ENCODE measurements at regions not wholly inside any gene's neighbourhood (a gene's known extent, or its start where the extent isn't known, plus 50 kb on each side); places are given as distances from the start of the nearest gene placed in this dataset.

DNA sequence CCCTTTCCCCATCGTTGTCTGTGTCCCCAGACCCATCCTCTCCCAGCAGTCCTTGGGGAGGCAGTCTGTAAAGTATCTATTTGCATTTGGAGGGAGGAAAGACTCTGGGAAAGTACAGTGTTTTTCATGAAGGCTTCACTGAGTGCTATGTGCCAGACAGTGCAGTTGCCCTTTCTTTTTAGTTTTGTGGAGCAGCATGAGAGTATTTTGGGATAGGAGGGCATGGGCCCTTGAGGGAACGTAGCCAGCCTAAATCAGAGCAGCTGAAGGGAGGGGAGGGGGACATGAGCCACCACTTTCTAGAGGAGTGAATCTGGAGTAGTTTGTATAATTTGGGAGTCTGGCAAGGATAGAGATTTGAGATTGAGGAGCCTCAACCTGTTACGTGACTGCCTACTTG lies 404.0 kb upstream of the KAZN start:
- DNase-seq (ENCODE audit: low spot score): no peak

GRCh38 chr1:14205066-14205465 lies 393.4 kb upstream of the KAZN start:
- DNase-seq (ENCODE audit: low spot score): no peak

- DNase-seq (ENCODE audit: low spot score): no peak
These were observed 383.3 kb upstream of the KAZN start for GRCh38 chr1:14215151-14215550.

GRCh38 chr1:14217384-14217783 lies 381.1 kb upstream of the KAZN start:
- no peak for DNase-seq (ENCODE audit: low spot score)

- no peak for DNase-seq (ENCODE audit: low spot score)
These were observed 378.2 kb upstream of the KAZN start for GRCh38 chr1:14220324-14220723.

- no peak for DNase-seq (ENCODE audit: low spot score)
These were observed 377.7 kb upstream of the KAZN start for GRCh38 chr1:14220811-14221210.

GRCh38 chr1:14222086-14222485 lies 376.4 kb upstream of the KAZN start:
- DNase-seq (ENCODE audit: low spot score): no peak

DNA sequence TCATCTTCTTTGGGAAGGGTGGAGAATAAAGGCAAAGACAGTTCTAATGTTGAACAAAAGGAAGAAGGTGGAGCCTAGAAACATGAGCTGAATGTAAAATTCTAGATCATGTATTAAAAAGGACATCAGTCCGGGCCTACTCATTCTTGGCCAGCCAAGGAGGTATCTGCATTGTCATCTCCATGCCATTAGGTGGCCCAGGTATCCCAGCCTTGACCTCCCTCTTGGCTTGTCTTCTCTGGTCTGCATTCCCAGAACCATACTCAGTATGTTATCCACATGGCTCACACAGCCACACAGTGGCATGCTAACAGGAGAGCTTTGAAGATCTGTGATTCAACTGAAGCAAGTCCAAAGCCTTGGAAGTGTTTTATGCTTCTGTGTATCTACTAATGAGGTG lies 369.8 kb upstream of the KAZN start:
- DNase-seq (ENCODE audit: low spot score): no peak

DNA sequence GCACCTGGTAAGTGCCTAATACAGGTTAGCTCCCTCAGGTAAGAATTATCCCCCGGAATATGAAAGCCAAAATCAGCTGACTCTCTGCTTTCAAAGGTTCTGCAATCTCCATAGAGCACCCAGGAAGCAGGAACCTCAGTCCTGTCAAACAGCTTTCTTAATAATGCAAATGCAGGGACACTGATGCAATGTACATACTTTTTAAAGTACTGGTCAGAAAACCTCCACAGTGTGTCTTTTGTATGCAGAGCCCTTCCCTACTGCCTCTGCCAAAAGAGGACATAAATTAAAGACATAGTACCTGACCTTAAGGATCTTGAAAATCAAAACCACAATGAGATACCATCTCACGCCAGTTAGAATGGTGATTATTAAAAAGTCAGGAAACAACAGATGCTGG lies 365.0 kb upstream of the KAZN start:
- no peak for DNase-seq (ENCODE audit: low spot score)

DNA sequence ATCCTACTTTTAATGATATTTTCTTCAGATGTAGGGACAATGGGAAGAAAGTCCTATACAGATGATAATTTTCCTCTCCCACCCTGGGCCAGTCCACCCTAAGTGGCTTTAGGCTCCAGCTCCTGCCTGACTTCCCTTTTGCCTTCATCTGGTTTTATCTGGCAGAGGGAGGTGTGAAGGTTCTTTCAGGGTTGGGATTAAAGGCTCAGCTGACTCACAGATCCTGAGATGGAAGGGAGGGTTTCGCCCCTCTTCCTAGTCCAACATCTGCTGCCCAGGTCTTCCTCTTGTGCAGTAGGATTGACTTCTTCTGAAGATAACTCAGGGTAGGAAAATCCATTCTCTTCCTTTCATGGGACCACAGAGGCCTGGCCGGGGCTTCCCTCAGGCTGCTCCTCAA lies 362.4 kb upstream of the KAZN start:
- no peak for DNase-seq (ENCODE audit: low spot score)

- no peak for DNase-seq (ENCODE audit: low spot score)
These were observed 359.8 kb upstream of the KAZN start for GRCh38 chr1:14238472-14239307.

DNA sequence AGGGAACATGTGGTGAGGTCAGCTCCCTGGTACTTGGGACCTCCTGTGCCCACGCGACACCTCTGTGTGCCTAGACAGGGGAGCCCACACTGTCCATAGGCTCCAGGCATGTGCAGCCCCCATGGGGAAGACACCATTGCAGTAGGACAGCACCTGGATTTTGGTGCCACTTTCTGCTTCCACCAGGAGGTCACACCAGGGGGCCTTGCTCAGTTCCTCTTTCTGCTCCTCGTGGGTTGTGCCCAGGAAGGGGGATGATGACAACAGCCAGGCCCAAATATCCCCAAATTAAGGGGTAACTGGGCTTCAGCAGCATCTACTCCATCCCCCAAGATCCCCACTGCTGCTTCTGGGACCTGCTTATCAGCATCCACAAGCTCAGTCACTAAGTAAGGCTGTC lies 358.2 kb upstream of the KAZN start:
- no peak for DNase-seq (ENCODE audit: low spot score)

GRCh38 chr1:14242123-14242522 lies 356.4 kb upstream of the KAZN start:
- no peak for DNase-seq (ENCODE audit: low spot score)

DNA sequence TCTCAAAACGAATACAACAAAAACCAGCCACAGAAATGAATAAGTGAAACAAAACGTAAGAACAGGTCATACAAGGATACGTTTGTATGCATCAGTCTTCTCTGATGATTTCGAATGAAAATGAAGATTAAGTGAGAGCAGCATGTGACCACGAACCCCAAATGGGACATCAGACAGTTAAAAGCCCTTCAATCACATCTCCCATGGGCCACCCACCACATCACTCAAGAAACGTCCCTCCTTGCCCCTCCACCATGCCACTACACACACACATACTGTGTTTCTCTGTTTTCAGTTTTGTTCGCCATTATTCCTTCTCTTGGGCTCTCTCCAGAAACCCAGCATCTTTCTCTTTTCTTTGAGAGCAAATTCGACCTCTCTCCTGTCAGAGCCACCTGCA lies 355.6 kb upstream of the KAZN start:
- DNase-seq (ENCODE audit: low spot score): no peak

DNA sequence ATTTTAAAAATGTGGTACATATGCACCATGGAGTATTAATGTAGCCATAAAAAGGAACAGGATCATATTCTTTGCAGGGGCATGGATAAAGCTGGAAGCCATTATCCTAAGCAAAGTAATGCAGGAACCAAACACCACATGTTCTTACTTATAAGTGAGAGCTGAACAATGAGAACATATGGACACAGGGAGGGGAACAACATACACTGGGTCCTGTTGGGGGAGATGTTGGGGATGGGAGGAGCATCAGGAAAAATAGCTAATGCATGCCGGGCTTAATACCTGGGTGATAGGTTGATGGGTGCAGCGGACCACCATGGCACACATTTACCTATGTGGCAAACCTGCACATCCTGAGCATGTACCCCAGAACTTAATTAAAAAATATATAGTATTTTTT lies 352.5 kb upstream of the KAZN start:
- DNase-seq (ENCODE audit: low spot score): no peak

DNA sequence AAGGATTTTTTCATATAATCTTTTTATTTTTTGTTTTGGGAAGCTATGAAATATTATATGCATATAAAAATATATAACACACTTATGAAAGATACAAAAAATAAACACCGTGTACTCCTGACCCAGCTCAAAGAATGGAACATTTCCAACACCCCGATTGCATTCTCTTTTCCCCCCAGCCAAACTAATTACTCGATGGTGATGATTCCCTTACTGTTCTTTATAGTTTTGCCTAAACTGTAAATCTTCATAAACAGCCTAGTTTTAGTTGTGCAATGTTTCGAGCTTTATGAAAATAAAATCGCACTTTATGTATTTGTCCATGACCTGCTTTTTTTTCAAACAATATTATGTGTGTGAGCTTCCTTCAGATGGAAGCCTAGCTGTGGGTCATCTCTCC lies 352.0 kb upstream of the KAZN start:
- DNase-seq (ENCODE audit: low spot score): no peak

- DNase-seq (ENCODE audit: low spot score): no peak
These were observed 350.8 kb upstream of the KAZN start for GRCh38 chr1:14247666-14248065.

DNA sequence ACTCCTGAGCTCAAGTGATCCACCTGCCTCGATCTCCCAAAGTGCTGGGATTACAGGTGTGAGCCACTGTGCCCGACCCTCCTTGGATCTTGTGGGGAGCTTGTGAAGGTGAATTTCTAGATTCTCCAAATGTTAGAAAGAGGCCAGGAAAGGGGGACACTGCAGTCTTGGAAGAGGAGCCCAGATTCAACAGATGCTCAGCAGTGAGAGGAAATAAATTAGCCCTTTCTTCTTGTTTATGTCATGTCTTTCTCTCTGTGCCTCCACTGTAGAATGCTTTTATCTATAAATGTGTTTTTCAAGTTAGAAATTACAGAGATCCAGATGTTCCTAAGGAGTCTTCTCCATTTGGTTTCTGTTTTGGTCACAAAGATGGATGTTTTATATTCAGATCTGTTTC lies 346.6 kb upstream of the KAZN start:
- DNase-seq (ENCODE audit: low spot score): no peak

- no peak for DNase-seq (ENCODE audit: low spot score)
These were observed 344.8 kb upstream of the KAZN start for GRCh38 chr1:14253676-14254075.

DNA sequence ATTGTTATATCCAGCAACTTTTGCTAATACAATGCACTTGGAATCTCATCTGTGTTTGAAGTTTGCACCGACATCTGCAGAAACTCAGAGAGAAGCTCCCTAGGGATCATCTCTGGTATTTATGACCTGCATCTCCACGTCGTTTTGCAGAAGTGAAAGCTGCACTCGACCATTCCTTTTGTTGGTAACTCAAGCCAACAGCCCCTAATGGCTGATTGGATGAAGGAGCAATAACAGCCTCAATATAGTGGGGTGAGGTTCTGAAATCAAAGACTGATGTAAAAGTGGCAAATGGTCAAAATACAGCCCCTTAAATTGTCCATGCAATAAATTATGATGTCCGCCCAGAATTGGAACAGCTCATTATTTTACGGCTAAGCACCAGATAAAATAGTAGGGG lies 344.2 kb upstream of the KAZN start:
- no peak for DNase-seq (ENCODE audit: low spot score)

- DNase-seq (ENCODE audit: low spot score): no peak
These were observed 343.3 kb upstream of the KAZN start for GRCh38 chr1:14255233-14255632.

GRCh38 chr1:14255711-14256110 lies 342.8 kb upstream of the KAZN start:
- no peak for DNase-seq (ENCODE audit: low spot score)

DNA sequence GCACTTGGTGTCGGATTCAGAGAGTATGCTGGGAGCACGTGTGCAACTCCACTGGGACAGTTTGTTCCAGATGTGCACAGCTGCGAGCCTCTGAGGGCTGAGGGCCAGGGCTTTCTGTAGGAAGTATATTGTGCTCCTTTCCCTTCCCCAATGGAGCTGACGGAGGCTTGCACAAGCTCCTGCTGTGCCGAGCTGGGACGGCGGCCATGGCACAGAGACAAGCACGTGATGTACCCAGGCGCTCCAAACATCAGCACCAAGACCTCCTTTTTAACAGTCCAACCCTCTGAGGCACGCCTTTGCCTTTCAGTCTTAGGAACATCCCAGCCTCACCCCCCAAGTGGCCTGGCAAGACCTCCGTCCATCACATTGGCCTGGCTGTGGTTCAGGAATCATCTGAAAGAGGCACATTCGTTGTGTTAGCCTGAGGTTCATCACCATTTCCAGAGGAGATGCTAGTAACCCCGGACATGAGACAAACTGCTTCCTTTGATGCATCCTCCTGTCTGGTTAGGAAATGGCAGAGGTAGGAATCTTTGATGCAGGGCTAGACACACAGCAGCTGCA lies 339.2 kb upstream of the KAZN start:
- DNase-seq (ENCODE audit: low spot score): no peak

GRCh38 chr1:14260480-14260879 lies 338.0 kb upstream of the KAZN start:
- no peak for DNase-seq (ENCODE audit: low spot score)

Measured in ecto neural progenitor cell (in vitro differentiated cells).